ENCODE measurements at regions not wholly inside any gene's neighbourhood (a gene's known extent, or its start where the extent isn't known, plus 50 kb on each side); places are given as distances from the start of the nearest gene placed in this dataset.

- ChIA-PET CTCF (interaction anchor here (1.5 kb wide), 1 partner anchor 10 kb away, joined by 3 read pairs; no protein-coding TSS in a partner anchor), POLR2A (no interaction called here)
- WGBS (ENCODE audit: insufficient coverage): no CpG with 5 or more reads among the region's 1 CpG
- Histone ChIP-seq H3K27ac (ENCODE audit: insufficient read depth in 1 of 2, low read depth in 1 of 2, low read length in 2 of 2, poor library complexity in 1 of 2, severe bottlenecking in 2 of 2) (no peak overlapping the region), H3K4me3 (ENCODE audit: control insufficient read depth in 1 of 7, extremely low read depth in 1 of 7, insufficient read depth in 4 of 7, low read depth in 2 of 7, low read length in 6 of 7) (no peak overlapping the region), H3K36me3 (ENCODE audit: control insufficient read depth in 4 of 4, insufficient read depth in 4 of 4, low read length in 3 of 4) (no peaks in the 10 kb centered on the region), H3K4me1 (ENCODE audit: control extremely low read depth in 1 of 4, control insufficient read depth in 4 of 4, insufficient read depth in 4 of 4, low read length in 3 of 4) (no peaks in the 10 kb centered on the region), H3K9me3 (ENCODE audit: control extremely low read depth in 1 of 5, control insufficient read depth in 4 of 5, insufficient read depth in 2 of 5, low read depth in 1 of 5, low read length in 4 of 5) (peaks cover 0 to 2% (median 0%) of the 10 kb centered on the region in 5 experiments), H3K27me3 (replicated peaks in 2 of 5; ENCODE audit: control insufficient read depth in 4 of 5, insufficient read depth in 5 of 5, low read length in 4 of 5) (no peaks in the 10 kb centered on the region)
- no peak for DNase-seq
These were observed 519.3 kb upstream of the CADM2 start for GRCh38 chr3:84439476-84439875.

GRCh38 chr3:84440291-84440690 lies 518.5 kb upstream of the CADM2 start:
- ChIA-PET CTCF (interaction anchor here (1.5 kb wide), 1 partner anchor 9 kb away, joined by 3 read pairs; no protein-coding TSS in a partner anchor), POLR2A (no interaction called here)
- Histone ChIP-seq H3K27me3 (replicated peaks in 2 of 5; ENCODE audit: control insufficient read depth in 4 of 5, insufficient read depth in 5 of 5, low read length in 4 of 5) (no peaks in the 10 kb centered on the region), H3K4me1 (ENCODE audit: control extremely low read depth in 1 of 4, control insufficient read depth in 4 of 4, insufficient read depth in 4 of 4, low read length in 3 of 4) (no peaks in the 10 kb centered on the region), H3K36me3 (ENCODE audit: control insufficient read depth in 4 of 4, insufficient read depth in 4 of 4, low read length in 3 of 4) (no peaks in the 10 kb centered on the region), H3K9me3 (ENCODE audit: control extremely low read depth in 1 of 5, control insufficient read depth in 4 of 5, insufficient read depth in 2 of 5, low read depth in 1 of 5, low read length in 4 of 5) (peaks cover 0 to 2% (median 0%) of the 10 kb centered on the region in 5 experiments), H3K4me3 (ENCODE audit: control insufficient read depth in 1 of 7, extremely low read depth in 1 of 7, insufficient read depth in 4 of 7, low read depth in 2 of 7, low read length in 6 of 7) (no peak overlapping the region), H3K27ac (ENCODE audit: insufficient read depth in 1 of 2, low read depth in 1 of 2, low read length in 2 of 2, poor library complexity in 1 of 2, severe bottlenecking in 2 of 2) (no peak overlapping the region)
- DNase-seq: no peak
- 100% methylated on average over 1 of the region's 11 CpGs for WGBS (ENCODE audit: insufficient coverage)

GRCh38 chr3:84442533-84442932 lies 516.3 kb upstream of the CADM2 start:
- Histone ChIP-seq H3K4me1 (ENCODE audit: control extremely low read depth in 1 of 4, control insufficient read depth in 4 of 4, insufficient read depth in 4 of 4, low read length in 3 of 4) (no peaks in the 10 kb centered on the region), H3K27ac (ENCODE audit: insufficient read depth in 1 of 2, low read depth in 1 of 2, low read length in 2 of 2, poor library complexity in 1 of 2, severe bottlenecking in 2 of 2) (no peak overlapping the region), H3K27me3 (replicated peaks in 2 of 5; ENCODE audit: control insufficient read depth in 4 of 5, insufficient read depth in 5 of 5, low read length in 4 of 5) (no peaks in the 10 kb centered on the region), H3K9me3 (ENCODE audit: control extremely low read depth in 1 of 5, control insufficient read depth in 4 of 5, insufficient read depth in 2 of 5, low read depth in 1 of 5, low read length in 4 of 5) (no peaks in the 10 kb centered on the region), H3K36me3 (ENCODE audit: control insufficient read depth in 4 of 4, insufficient read depth in 4 of 4, low read length in 3 of 4) (no peaks in the 10 kb centered on the region), H3K4me3 (ENCODE audit: control insufficient read depth in 1 of 7, extremely low read depth in 1 of 7, insufficient read depth in 4 of 7, low read depth in 2 of 7, low read length in 6 of 7) (no peak overlapping the region)
- CTCF ChIA-PET: no interaction called here
- WGBS (ENCODE audit: insufficient coverage): 80% methylated on average over 1 of the region's 2 CpGs
- POLR2A ChIA-PET: no interaction called here
- no peak for DNase-seq

- no peaks in the 10 kb centered on the region for H3K36me3 ChIP-seq (ENCODE audit: control insufficient read depth in 4 of 4, insufficient read depth in 4 of 4, low read length in 3 of 4)
- H3K27ac ChIP-seq (ENCODE audit: insufficient read depth in 1 of 2, low read depth in 1 of 2, low read length in 2 of 2, poor library complexity in 1 of 2, severe bottlenecking in 2 of 2): no peak overlapping the region
- POLR2A ChIA-PET: no interaction called here
- 60% methylated on average over 3 of the region's 6 CpGs for WGBS (ENCODE audit: insufficient coverage)
- no peak for DNase-seq
- no peak overlapping the region for H3K4me3 ChIP-seq (ENCODE audit: control insufficient read depth in 1 of 7, extremely low read depth in 1 of 7, insufficient read depth in 4 of 7, low read depth in 2 of 7, low read length in 6 of 7)
- CTCF ChIA-PET: no interaction called here
- no peaks in the 10 kb centered on the region for H3K4me1 ChIP-seq (ENCODE audit: control extremely low read depth in 1 of 4, control insufficient read depth in 4 of 4, insufficient read depth in 4 of 4, low read length in 3 of 4)
- no peaks in the 10 kb centered on the region for H3K27me3 ChIP-seq (replicated peaks in 2 of 5; ENCODE audit: control insufficient read depth in 4 of 5, insufficient read depth in 5 of 5, low read length in 4 of 5)
- no peaks in the 10 kb centered on the region for H3K9me3 ChIP-seq (ENCODE audit: control extremely low read depth in 1 of 5, control insufficient read depth in 4 of 5, insufficient read depth in 2 of 5, low read depth in 1 of 5, low read length in 4 of 5)
These were observed 513.9 kb upstream of the CADM2 start for GRCh38 chr3:84444726-84445521.

GRCh38 chr3:84487296-84487695 lies 471.5 kb upstream of the CADM2 start:
- Histone ChIP-seq H3K9me3 (ENCODE audit: control extremely low read depth in 1 of 5, control insufficient read depth in 4 of 5, insufficient read depth in 2 of 5, low read depth in 1 of 5, low read length in 4 of 5) (no peaks in the 10 kb centered on the region), H3K27ac (ENCODE audit: insufficient read depth in 1 of 2, low read depth in 1 of 2, low read length in 2 of 2, poor library complexity in 1 of 2, severe bottlenecking in 2 of 2) (no peak overlapping the region), H3K27me3 (replicated peaks in 2 of 5; ENCODE audit: control insufficient read depth in 4 of 5, insufficient read depth in 5 of 5, low read length in 4 of 5) (no peaks in the 10 kb centered on the region), H3K36me3 (ENCODE audit: control insufficient read depth in 4 of 4, insufficient read depth in 4 of 4, low read length in 3 of 4) (no peaks in the 10 kb centered on the region), H3K4me3 (ENCODE audit: control insufficient read depth in 1 of 7, extremely low read depth in 1 of 7, insufficient read depth in 4 of 7, low read depth in 2 of 7, low read length in 6 of 7) (no peak overlapping the region), H3K4me1 (ENCODE audit: control extremely low read depth in 1 of 4, control insufficient read depth in 4 of 4, insufficient read depth in 4 of 4, low read length in 3 of 4) (no peaks in the 10 kb centered on the region)
- WGBS (ENCODE audit: insufficient coverage): 91% methylated on average over 8 of the region's 8 CpGs
- ChIA-PET CTCF (no interaction called here), POLR2A (no interaction called here)
- DNase-seq: no peak

- Histone ChIP-seq H3K4me3 (ENCODE audit: control insufficient read depth in 1 of 7, extremely low read depth in 1 of 7, insufficient read depth in 4 of 7, low read depth in 2 of 7, low read length in 6 of 7) (no peak overlapping the region), H3K9me3 (ENCODE audit: control extremely low read depth in 1 of 5, control insufficient read depth in 4 of 5, insufficient read depth in 2 of 5, low read depth in 1 of 5, low read length in 4 of 5) (no peaks in the 10 kb centered on the region), H3K36me3 (ENCODE audit: control insufficient read depth in 4 of 4, insufficient read depth in 4 of 4, low read length in 3 of 4) (no peaks in the 10 kb centered on the region), H3K27ac (ENCODE audit: insufficient read depth in 1 of 2, low read depth in 1 of 2, low read length in 2 of 2, poor library complexity in 1 of 2, severe bottlenecking in 2 of 2) (no peak overlapping the region), H3K27me3 (replicated peaks in 2 of 5; ENCODE audit: control insufficient read depth in 4 of 5, insufficient read depth in 5 of 5, low read length in 4 of 5) (no peaks in the 10 kb centered on the region), H3K4me1 (ENCODE audit: control extremely low read depth in 1 of 4, control insufficient read depth in 4 of 4, insufficient read depth in 4 of 4, low read length in 3 of 4) (no peaks in the 10 kb centered on the region)
- DNase-seq: no peak
- 83% methylated on average over 1 of the region's 1 CpG for WGBS (ENCODE audit: insufficient coverage)
- ChIA-PET POLR2A (interaction anchor here (0.6 kb wide), 1 partner anchor 1119 kb away, joined by 3 read pairs; no protein-coding TSS in a partner anchor), CTCF (no interaction called here)
These were observed 454.0 kb upstream of the CADM2 start for GRCh38 chr3:84504761-84505160.

- H3K36me3 ChIP-seq (ENCODE audit: control insufficient read depth in 4 of 4, insufficient read depth in 4 of 4, low read length in 3 of 4): no peaks in the 10 kb centered on the region
- ChIA-PET POLR2A (no interaction called here), CTCF (interaction anchor here (1.4 kb wide), 1 partner anchor 16 kb away, joined by 4 read pairs; no protein-coding TSS in a partner anchor)
- DNase-seq: no peak
- H3K4me3 ChIP-seq (ENCODE audit: control insufficient read depth in 1 of 7, extremely low read depth in 1 of 7, insufficient read depth in 4 of 7, low read depth in 2 of 7, low read length in 6 of 7): no peak overlapping the region
- H3K27me3 ChIP-seq (replicated peaks in 2 of 5; ENCODE audit: control insufficient read depth in 4 of 5, insufficient read depth in 5 of 5, low read length in 4 of 5): no peaks in the 10 kb centered on the region
- no peaks in the 10 kb centered on the region for H3K4me1 ChIP-seq (ENCODE audit: control extremely low read depth in 1 of 4, control insufficient read depth in 4 of 4, insufficient read depth in 4 of 4, low read length in 3 of 4)
- no peak overlapping the region for H3K27ac ChIP-seq (ENCODE audit: insufficient read depth in 1 of 2, low read depth in 1 of 2, low read length in 2 of 2, poor library complexity in 1 of 2, severe bottlenecking in 2 of 2)
- H3K9me3 ChIP-seq (ENCODE audit: control extremely low read depth in 1 of 5, control insufficient read depth in 4 of 5, insufficient read depth in 2 of 5, low read depth in 1 of 5, low read length in 4 of 5): no peaks in the 10 kb centered on the region
- 85% methylated on average over 3 of the region's 3 CpGs for WGBS (ENCODE audit: insufficient coverage)
These were observed 448.8 kb upstream of the CADM2 start for GRCh38 chr3:84510007-84510406.
